Body of pancreas (tissue), 4 donors: ENCODE measurements at regions not wholly inside any gene's neighbourhood (a gene's known extent, or its start where the extent isn't known, plus 50 kb on each side); places are given as distances from the start of the nearest gene placed in this dataset.
"Not testable (repeated sequence)": the region's sequence is repeated elsewhere in the genome, so short reads cannot be mapped to it uniquely, and the experiment has no call there.

Experiments
- ATAC-seq: fragments of 150-250 bp; one replicate; pipeline ENCODE4 v1.9.1; 2016
- DNase-seq, 4 donors: peaks; one replicate each; pipeline ENCODE4 v3.0.0-alpha.2; 2019
- H3K27ac ChIP-seq, 4 donors: fragments of 200-600 bp; sonication (generic); 1 replicate in 3 of 4; 2 replicates in 1 of 4; pipeline versions ENCODE4 v1.5.1 to v1.6.1; 2016 to 2019; ENCODE audit warnings: mild to moderate bottlenecking in 1 of 4, mixed read lengths in 1 of 4, moderate library complexity in 1 of 4
- H3K27me3 ChIP-seq, 2 donors: fragments of 200-600 bp; sonication (generic); one replicate each; pipeline ENCODE4 v1.6.0; 2016; ENCODE audit warnings: mild to moderate bottlenecking in 1 of 2
- H3K36me3 ChIP-seq, 2 donors: fragments of 200-600 bp; sonication (generic); replicated peaks in 1 of 2; 2 replicates each; pipeline ENCODE4 v1.5.1; 2016; ENCODE audit warnings: low read depth in 2 of 2; ENCODE audit not compliant: insufficient read depth in 1 of 2
- H3K4me1 ChIP-seq: fragments of 200-600 bp; sonication (generic); one replicate; pipeline ENCODE4 v1.6.0; 2016
- H3K4me3 ChIP-seq, 2 donors: fragments of 200-600 bp; sonication (generic); 1 replicate in 1 of 2; 2 replicates in 1 of 2; pipeline ENCODE4 v1.5.1; 2016 to 2019
- H3K9me3 ChIP-seq, 3 donors: fragments of 200-600 bp; sonication (generic); 1 replicate in 2 of 3; 2 replicates in 1 of 3; pipeline ENCODE4 v1.5.1; 2016
- POLR2A ChIP-seq, 3 donors: fragments of 450-650 bp; IDR thresholded peaks; one replicate each; pipeline ENCODE4 v1.6.1; 2016; ENCODE audit warnings: antibody characterized with exemption in 3 of 3, mild to moderate bottlenecking in 2 of 3
- WGBS, 2 donors: methylation state at CpG; one replicate each; pipeline ENCODE4 v1.1.5; 2017; 5-methylcytosine and 5-hydroxymethylcytosine counted together
- intact Hi-C: fragments of 100-400 bp; cut with DNase I; formaldehyde crosslinking; loops from one replicate; pipeline ENCODE4 v1.15.1; 2023
- TF ChIP-seq, protein P1 (sequence below), 7 experiments: fragments of 450-650 bp in 4 of 7; fragments of 200-600 bp in 3 of 7; sonication (generic) in 3 of 7; IDR thresholded peaks; one replicate each; pipeline ENCODE4 v1.5.1; 2016 to 2019; ENCODE audit warnings: antibody characterized with exemption in 7 of 7

DNA sequence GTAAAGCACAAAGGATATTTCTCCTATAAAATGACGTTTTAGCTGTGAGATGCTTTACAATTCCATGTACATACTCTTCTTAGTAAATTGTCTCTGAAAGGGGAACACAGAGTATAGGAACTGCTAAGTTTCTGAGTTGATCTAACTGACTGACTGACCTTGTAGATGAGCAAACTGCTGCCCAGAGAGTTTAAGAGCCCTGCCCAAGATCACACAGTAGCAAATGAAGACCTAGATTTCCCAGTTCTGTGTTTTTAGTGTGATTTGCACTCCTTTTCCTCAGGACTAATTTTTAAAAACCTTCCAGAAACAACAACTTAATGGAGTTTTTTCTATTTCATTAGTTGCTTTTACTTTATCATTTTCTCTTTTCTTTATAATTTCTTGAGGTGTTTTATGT lies 247.7 kb downstream of the PDCD6IP start:
- DNase-seq (no peak), ATAC-seq (no peak)
- WGBS, 2 donors = 41 to 52% methylated on average over 1 of the region's 1 CpG
- no peaks in the 10 kb centered on the region for H3K27me3 ChIP-seq
- intact Hi-C loops = no loop called here
- no peaks in the 10 kb centered on the region for H3K36me3 ChIP-seq
- no peaks in the 10 kb centered on the region for H3K4me1 ChIP-seq
- no peak for TF ChIP-seq POLR2A (IDR thresholded peaks at IDR 0.05)
- TF ChIP-seq, protein P1, sequence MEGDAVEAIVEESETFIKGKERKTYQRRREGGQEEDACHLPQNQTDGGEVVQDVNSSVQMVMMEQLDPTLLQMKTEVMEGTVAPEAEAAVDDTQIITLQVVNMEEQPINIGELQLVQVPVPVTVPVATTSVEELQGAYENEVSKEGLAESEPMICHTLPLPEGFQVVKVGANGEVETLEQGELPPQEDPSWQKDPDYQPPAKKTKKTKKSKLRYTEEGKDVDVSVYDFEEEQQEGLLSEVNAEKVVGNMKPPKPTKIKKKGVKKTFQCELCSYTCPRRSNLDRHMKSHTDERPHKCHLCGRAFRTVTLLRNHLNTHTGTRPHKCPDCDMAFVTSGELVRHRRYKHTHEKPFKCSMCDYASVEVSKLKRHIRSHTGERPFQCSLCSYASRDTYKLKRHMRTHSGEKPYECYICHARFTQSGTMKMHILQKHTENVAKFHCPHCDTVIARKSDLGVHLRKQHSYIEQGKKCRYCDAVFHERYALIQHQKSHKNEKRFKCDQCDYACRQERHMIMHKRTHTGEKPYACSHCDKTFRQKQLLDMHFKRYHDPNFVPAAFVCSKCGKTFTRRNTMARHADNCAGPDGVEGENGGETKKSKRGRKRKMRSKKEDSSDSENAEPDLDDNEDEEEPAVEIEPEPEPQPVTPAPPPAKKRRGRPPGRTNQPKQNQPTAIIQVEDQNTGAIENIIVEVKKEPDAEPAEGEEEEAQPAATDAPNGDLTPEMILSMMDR (IDR thresholded peaks at IDR 0.05) = no peak
- no peak overlapping the region for H3K27ac ChIP-seq
- no peak overlapping the region for H3K4me3 ChIP-seq
- H3K9me3 ChIP-seq = no peaks in the 10 kb centered on the region

DNA sequence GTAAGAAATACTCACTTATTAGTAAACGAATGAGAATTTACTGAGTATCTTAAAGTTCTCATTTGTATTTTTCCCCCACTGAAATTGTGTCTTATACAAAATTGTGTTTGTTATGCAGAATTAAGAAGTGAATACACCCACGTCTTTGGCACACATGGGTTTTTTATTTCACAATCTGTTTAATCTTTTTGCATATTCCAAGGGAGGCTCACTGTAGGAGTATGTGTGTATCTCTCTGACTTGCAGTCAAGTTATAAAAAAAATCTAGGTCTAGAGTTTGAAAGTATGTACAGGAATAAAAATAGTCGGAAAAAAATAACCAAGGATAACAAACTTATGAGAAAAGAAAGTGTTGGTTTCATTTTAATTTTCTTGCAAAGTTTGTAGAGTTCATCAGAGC lies 255.2 kb downstream of the PDCD6IP start:
- ATAC-seq (no peak), DNase-seq (no peak)
- Histone ChIP-seq H3K4me3 (no peak overlapping the region), H3K27me3 (no peaks in the 10 kb centered on the region), H3K9me3 (no peaks in the 10 kb centered on the region), H3K4me1 (no peaks in the 10 kb centered on the region), H3K36me3 (no peaks in the 10 kb centered on the region), H3K27ac (no peak overlapping the region)
- intact Hi-C loops = no loop called here
- TF ChIP-seq, protein P1 (IDR thresholded peaks at IDR 0.05) = no peak
- TF ChIP-seq POLR2A (IDR thresholded peaks at IDR 0.05) = no peak
- WGBS, 2 donors = 42 to 51% methylated on average over 3 of the region's 3 CpGs

DNA sequence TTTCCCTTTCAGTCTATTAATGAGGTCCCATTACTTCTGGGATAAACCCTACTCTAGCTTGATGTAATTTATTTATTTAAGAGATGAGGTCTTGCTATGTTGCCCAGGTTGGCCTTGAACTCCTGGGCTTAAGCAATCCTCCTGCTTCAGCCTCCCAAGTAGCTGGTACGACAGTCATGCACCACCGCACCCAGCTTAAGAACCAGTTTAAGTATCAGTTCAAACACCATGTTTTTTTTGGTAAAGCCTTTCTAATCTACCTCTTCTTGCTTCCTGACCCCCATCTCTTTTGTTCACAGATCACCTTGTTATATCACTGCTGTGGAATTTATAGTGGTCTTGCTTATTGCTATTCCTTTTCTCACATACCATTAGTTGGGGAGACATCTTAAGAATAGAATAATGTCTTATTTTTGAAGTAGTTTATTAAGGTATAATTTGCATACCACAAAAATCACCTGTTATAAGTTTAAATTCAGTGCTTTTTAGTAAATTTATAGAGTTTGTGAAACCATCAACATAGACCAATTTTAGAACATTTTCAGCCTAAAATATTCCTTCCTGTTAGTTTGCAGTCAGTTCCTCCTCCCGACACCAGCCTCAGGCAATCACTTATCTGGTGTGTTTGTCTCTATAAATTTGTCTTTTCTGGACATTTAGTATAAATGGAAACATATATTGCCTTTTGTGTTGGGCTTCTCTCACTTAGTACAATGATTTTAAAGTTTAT lies 257.9 kb downstream of the PDCD6IP start:
- WGBS, 2 donors = 57 to 66% methylated on average over 3 of the region's 3 CpGs
- H3K27me3 ChIP-seq = no peaks in the 10 kb centered on the region
- no peak for DNase-seq
- no peak overlapping the region for H3K27ac ChIP-seq
- no peaks in the 10 kb centered on the region for H3K9me3 ChIP-seq
- no peak for TF ChIP-seq POLR2A (IDR thresholded peaks at IDR 0.05)
- TF ChIP-seq, protein P1 (IDR thresholded peaks at IDR 0.05) = no peak
- intact Hi-C loops = no loop called here
- no peaks in the 10 kb centered on the region for H3K4me1 ChIP-seq
- no peak overlapping the region for H3K4me3 ChIP-seq
- ATAC-seq = no peak
- no peaks in the 10 kb centered on the region for H3K36me3 ChIP-seq

DNA sequence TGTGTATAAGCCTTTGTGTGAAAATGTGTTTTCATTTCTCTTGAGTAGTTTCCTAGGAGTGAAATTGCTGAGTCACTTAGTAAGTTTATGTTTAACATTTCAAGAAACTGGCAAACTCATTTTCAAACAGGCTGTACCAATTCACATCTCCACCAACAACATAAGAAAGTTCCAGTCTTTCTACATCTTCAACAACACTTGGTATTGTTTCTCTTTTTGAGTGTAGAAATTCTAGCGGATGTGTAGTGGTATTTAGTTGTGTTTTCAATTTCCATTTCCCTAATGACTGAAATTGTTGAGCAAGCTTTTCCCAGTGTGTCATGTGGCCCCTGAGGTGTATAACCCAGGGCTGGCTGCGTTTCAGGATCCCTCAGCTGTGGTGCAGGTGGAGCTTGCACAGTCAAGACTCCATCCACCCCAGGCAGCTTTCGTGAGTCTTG lies 258.5 kb downstream of the PDCD6IP start:
- no peak overlapping the region for H3K4me3 ChIP-seq
- 59 to 72% methylated on average over 3 of the region's 3 CpGs for WGBS, 2 donors
- ATAC-seq (no peak), DNase-seq (no peak)
- H3K9me3 ChIP-seq = no peaks in the 10 kb centered on the region
- H3K36me3 ChIP-seq = no peaks in the 10 kb centered on the region
- no peaks in the 10 kb centered on the region for H3K27me3 ChIP-seq
- intact Hi-C loops = no loop called here
- H3K4me1 ChIP-seq = no peaks in the 10 kb centered on the region
- H3K27ac ChIP-seq = no peak overlapping the region
- TF ChIP-seq, protein P1 (IDR thresholded peaks at IDR 0.05) = no peak

DNA sequence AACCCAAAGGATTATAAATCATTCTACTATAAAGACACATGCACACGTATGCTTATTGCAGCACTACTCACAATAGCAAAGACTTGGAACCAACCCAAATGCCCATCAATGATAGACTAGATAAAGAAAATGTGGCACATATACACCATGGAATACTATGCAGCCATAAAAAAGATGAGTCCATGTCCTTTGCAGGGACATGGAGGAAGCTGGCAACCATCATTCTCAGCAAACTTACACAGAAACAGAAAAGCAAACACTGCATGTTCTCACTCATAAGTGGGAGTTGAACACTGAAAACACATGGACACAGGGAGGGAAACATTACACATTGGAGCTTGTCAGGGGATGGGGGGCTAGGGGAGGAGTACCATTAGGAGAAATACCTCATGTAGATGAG lies 262.6 kb downstream of the PDCD6IP start:
- H3K4me3 ChIP-seq, H3K4me1 ChIP-seq, DNase-seq, H3K9me3 ChIP-seq, H3K36me3 ChIP-seq, H3K27ac ChIP-seq, H3K27me3 ChIP-seq, ATAC-seq, intact Hi-C loops: not testable (repeated sequence)
- WGBS, 2 donors = 67 to 82% methylated on average over 1 of the region's 1 CpG
